Left lung (tissue), 4 donors: ENCODE measurements at regions not wholly inside any gene's neighbourhood (a gene's known extent, or its start where the extent isn't known, plus 50 kb on each side); places are given as distances from the start of the nearest gene placed in this dataset.

Experiments used
- ATAC-seq: fragments of 200-7000 bp; cut with Tn5 transposase; one replicate; pipeline ENCODE4 v1.9.1; 2020; ENCODE audit warnings: moderate library complexity
- DNase-seq, 4 donors: peaks; one replicate each; pipeline ENCODE4 v3.0.0-alpha.2; 2013 to 2020
- H3K27ac ChIP-seq, 2 donors: fragments of 200-600 bp; sonication (generic) in 1 of 2; one replicate each; pipeline versions ENCODE4 v1.5.0 to v1.8.0; 2020 to 2021
- H3K27me3 ChIP-seq, 2 donors: fragments of 200-600 bp; sonication (generic) in 1 of 2; one replicate each; pipeline versions ENCODE4 v1.5.0 to v1.8.0; 2020 to 2021
- H3K36me3 ChIP-seq, 2 donors: fragments of 200-600 bp; sonication (generic) in 1 of 2; one replicate each; pipeline versions ENCODE4 v1.5.0 to v1.8.0; 2020 to 2021
- H3K4me1 ChIP-seq, 2 donors: fragments of 200-600 bp; one replicate each; pipeline ENCODE4 v1.8.0; 2021
- H3K4me3 ChIP-seq, 2 donors: fragments of 200-600 bp; sonication (generic) in 1 of 2; one replicate each; pipeline versions ENCODE4 v1.5.0 to v1.8.0; 2020 to 2021; ENCODE audit warnings: mild to moderate bottlenecking in 1 of 2
- H3K9me3 ChIP-seq, 2 donors: fragments of 200-600 bp; sonication (generic) in 1 of 2; one replicate each; pipeline versions ENCODE4 v1.5.0 to v1.8.0; 2020 to 2021
- intact Hi-C, 2 donors: fragments of 100-400 bp; cut with DNase I; formaldehyde crosslinking; loops; one replicate each; pipeline versions ENCODE4 v1.11.2 to v1.14.2; 2022
- TF ChIP-seq, protein P1 (sequence below), 2 donors: fragments of 200-600 bp; sonication (generic) in 1 of 2; IDR thresholded peaks; one replicate each; pipeline versions ENCODE4 v1.5.0 to v1.8.0; 2021; ENCODE audit warnings: antibody characterized with exemption in 2 of 2
- donor health status: DM: no; HTN: yes; CAD: no.
- donor health status: DM: no; HTN: no; CAD: no.

- Histone ChIP-seq H3K27me3 (peaks cover 0 to 76% of the 10 kb centered on the region in 2 donors), H3K4me1 (no peaks in the 10 kb centered on the region), H3K36me3 (no peaks in the 10 kb centered on the region), H3K27ac (no peak overlapping the region), H3K9me3 (no peaks in the 10 kb centered on the region), H3K4me3 (no peak overlapping the region)
- ATAC-seq (no peak), DNase-seq (peak in 1 of 4 donors; percentile 19)
- intact Hi-C loops = no loop called here
- TF ChIP-seq, protein P1, sequence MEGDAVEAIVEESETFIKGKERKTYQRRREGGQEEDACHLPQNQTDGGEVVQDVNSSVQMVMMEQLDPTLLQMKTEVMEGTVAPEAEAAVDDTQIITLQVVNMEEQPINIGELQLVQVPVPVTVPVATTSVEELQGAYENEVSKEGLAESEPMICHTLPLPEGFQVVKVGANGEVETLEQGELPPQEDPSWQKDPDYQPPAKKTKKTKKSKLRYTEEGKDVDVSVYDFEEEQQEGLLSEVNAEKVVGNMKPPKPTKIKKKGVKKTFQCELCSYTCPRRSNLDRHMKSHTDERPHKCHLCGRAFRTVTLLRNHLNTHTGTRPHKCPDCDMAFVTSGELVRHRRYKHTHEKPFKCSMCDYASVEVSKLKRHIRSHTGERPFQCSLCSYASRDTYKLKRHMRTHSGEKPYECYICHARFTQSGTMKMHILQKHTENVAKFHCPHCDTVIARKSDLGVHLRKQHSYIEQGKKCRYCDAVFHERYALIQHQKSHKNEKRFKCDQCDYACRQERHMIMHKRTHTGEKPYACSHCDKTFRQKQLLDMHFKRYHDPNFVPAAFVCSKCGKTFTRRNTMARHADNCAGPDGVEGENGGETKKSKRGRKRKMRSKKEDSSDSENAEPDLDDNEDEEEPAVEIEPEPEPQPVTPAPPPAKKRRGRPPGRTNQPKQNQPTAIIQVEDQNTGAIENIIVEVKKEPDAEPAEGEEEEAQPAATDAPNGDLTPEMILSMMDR (IDR thresholded peaks at IDR 0.05) = no peak
Measured at GRCh38 chr3:127425505-127426443, 137.9 kb upstream of the PRR20G start.

DNA sequence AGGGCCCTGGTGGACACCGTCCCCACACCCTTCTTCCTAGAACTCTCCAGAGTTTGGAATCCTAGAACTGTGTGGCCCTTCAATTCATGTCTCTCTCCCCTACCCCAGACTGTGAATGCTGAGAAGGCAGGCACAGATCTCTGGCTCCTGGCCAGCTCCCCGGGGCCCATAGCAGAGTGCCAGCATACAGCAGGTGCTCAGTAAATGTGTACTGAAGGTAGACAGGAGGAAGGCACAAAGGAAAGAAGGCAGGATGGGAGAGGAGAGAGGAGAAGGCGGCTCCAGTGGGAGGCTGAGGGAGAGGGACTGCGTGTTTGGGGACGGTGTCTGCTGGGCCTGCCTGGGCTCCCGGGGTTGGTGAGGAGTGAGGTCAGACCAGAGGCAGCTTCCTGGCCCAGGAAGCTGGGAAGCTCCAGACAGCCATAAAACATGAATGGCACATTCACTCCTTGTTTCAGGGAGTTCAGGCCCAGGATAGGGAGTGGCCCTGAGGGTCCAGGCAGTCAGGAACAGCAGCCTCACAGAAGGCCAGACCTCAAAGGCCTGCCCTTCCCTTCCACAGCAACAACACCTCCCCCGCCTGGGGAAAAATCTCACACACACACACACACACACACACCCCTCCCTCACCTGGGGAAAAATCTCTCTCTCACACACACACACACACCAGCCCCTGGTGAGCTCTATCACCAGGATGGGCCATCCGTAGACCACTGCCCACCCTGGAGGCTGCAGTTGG lies 137.1 kb upstream of the PRR20G start:
- no peaks in the 10 kb centered on the region for H3K9me3 ChIP-seq
- peaks cover 0 to 76% of the 10 kb centered on the region in 2 donors for H3K27me3 ChIP-seq
- intact Hi-C loops = no loop called here
- DNase-seq (peak in 1 of 4 donors; percentile 22), ATAC-seq (no peak)
- TF ChIP-seq, protein P1 (IDR thresholded peaks at IDR 0.05) = no peak
- H3K27ac ChIP-seq = no peak overlapping the region
- no peak overlapping the region for H3K4me3 ChIP-seq
- H3K36me3 ChIP-seq = no peaks in the 10 kb centered on the region
- no peaks in the 10 kb centered on the region for H3K4me1 ChIP-seq

- TF ChIP-seq, protein P1 (IDR thresholded peaks at IDR 0.05) = no peak
- H3K9me3 ChIP-seq = no peaks in the 10 kb centered on the region
- H3K27me3 ChIP-seq = peaks cover 0 to 83% of the 10 kb centered on the region in 2 donors
Measured at GRCh38 chr3:127423856-127424765, 136.3 kb upstream of the PRR20G start.

GRCh38 chr3:127422663-127423375 lies 135.0 kb upstream of the PRR20G start:
- Histone ChIP-seq H3K4me3 (no peak overlapping the region), H3K27me3 (peaks cover 0 to 93% of the 10 kb centered on the region in 2 donors), H3K27ac (no peak overlapping the region), H3K36me3 (no peaks in the 10 kb centered on the region), H3K4me1 (no peaks in the 10 kb centered on the region), H3K9me3 (no peaks in the 10 kb centered on the region)
- DNase-seq (peak in 1 of 4 donors; percentile 9), ATAC-seq (no peak)
- intact Hi-C loops = no loop called here
- TF ChIP-seq, protein P1 (IDR thresholded peaks at IDR 0.05) = no peak

More at GRCh38 chr3:127423856-127424765, 136.3 kb upstream of the PRR20G start:
- intact Hi-C loops = no loop called here
- ATAC-seq (no peak), DNase-seq (peak in 1 of 4 donors; percentile 20)
- H3K36me3 ChIP-seq = no peaks in the 10 kb centered on the region
- no peaks in the 10 kb centered on the region for H3K4me1 ChIP-seq
- H3K27ac ChIP-seq = no peak overlapping the region
- no peak overlapping the region for H3K4me3 ChIP-seq
